Fibroblast of lung (primary cell): ENCODE measurements at regions not wholly inside any gene's neighbourhood (a gene's known extent, or its start where the extent isn't known, plus 50 kb on each side); places are given as distances from the start of the nearest gene placed in this dataset.

Source experiments
- CTCF ChIP-seq, 2 donors: IDR thresholded peaks in 1 of 2; conservative IDR thresholded peaks in 1 of 2; 1 replicate in 1 of 2; 2 replicates in 1 of 2; pipeline ENCODE4 v1.5.1; 2011 to 2012; ENCODE audit warnings: low read length in 2 of 2, control low read depth in 1 of 2, inconsistent platforms in 1 of 2, low read depth in 1 of 2, mild to moderate bottlenecking in 1 of 2
- EZH2 ChIP-seq: IDR thresholded peaks from 2 replicates; pipeline ENCODE4 v1.5.1; 2012; ENCODE audit warnings: low read length, control low read depth, mild to moderate bottlenecking; ENCODE audit errors: missing control alignments

- TF ChIP-seq CTCF (conservative IDR thresholded peaks at IDR 0.05 in 1 of 2, IDR thresholded peaks at IDR 0.05 in 1 of 2; ENCODE audit: low read depth in 1 of 2, low read length in 2 of 2) (no peak), EZH2 (no peak)
Observed at GRCh38 chr11:128349650-128350299, 237.6 kb downstream of the ETS1 start.
